GM23338 (cell line): ENCODE measurements at regions not wholly inside any gene's neighbourhood (a gene's known extent, or its start where the extent isn't known, plus 50 kb on each side); places are given as distances from the start of the nearest gene placed in this dataset.

Experiments used
- ATAC-seq: fragments of 200-7000 bp; cut with Tn5 transposase; 3 replicates; pipeline ENCODE4 v1.9.1; 2020
- DNase-seq: peaks from one replicate; pipeline ENCODE4 v3.0.0-alpha.2; 2015; ENCODE audit warnings: low spot score
- H2AFZ ChIP-seq: fragments of 200-600 bp; sonication (generic); 2 replicates; pipeline ENCODE4 v1.8.0; 2016; ENCODE audit warnings: antibody characterized with exemption, mild to moderate bottlenecking, moderate library complexity
- H3F3A ChIP-seq: fragments of 200-600 bp; sonication (generic); replicated peaks from 2 replicates; pipeline ENCODE4 v1.8.0; 2017; ENCODE audit warnings: antibody characterized with exemption, mixed run types, low read depth
- H3K27ac ChIP-seq: fragments of 200-600 bp; sonication (generic); 2 replicates; pipeline ENCODE4 v1.6.1; 2016; ENCODE audit warnings: low read depth
- H3K27me3 ChIP-seq: fragments of 200-600 bp; sonication (generic); 2 replicates; pipeline ENCODE4 v1.8.0; 2016; ENCODE audit warnings: mild to moderate bottlenecking, mixed run types, moderate library complexity; ENCODE audit not compliant: insufficient read depth
- H3K36me3 ChIP-seq: fragments of 200-600 bp; sonication (generic); 2 replicates; pipeline ENCODE4 v1.8.0; 2016; ENCODE audit warnings: mild to moderate bottlenecking; ENCODE audit not compliant: insufficient read depth
- H3K4me1 ChIP-seq: fragments of 200-600 bp; sonication (generic); 2 replicates; pipeline ENCODE4 v1.8.0; 2016; ENCODE audit warnings: mild to moderate bottlenecking, moderate library complexity; ENCODE audit not compliant: insufficient read depth
- H3K4me2 ChIP-seq: fragments of 200-600 bp; sonication (generic); 2 replicates; pipeline ENCODE4 v1.7.1; 2017; ENCODE audit warnings: mixed run types
- H3K4me3 ChIP-seq: fragments of 200-600 bp; sonication (generic); 2 replicates; pipeline ENCODE4 v1.6.1; 2016; ENCODE audit warnings: mixed run types
- H3K79me2 ChIP-seq: fragments of 200-600 bp; sonication (generic); replicated peaks from 2 replicates; pipeline ENCODE4 v1.8.0; 2017; ENCODE audit warnings: mild to moderate bottlenecking; ENCODE audit not compliant: insufficient read depth
- H3K9me2 ChIP-seq: fragments of 200-600 bp; sonication (generic); 2 replicates; pipeline ENCODE4 v1.8.0; 2017; ENCODE audit not compliant: insufficient read depth
- H4K20me1 ChIP-seq: fragments of 200-600 bp; sonication (generic); replicated peaks from 2 replicates; pipeline ENCODE4 v1.8.0; 2017; ENCODE audit warnings: mild to moderate bottlenecking; ENCODE audit not compliant: insufficient read depth
- H3K27ac Mint-ChIP-seq: 2 replicates; pipeline ENCODE4 v1.8.0; 2020; ENCODE audit warnings: inconsistent platforms, mild to moderate bottlenecking, moderate library complexity, mixed read lengths
- H3K27me3 Mint-ChIP-seq: 3 replicates; pipeline ENCODE4 v1.8.0; 2022; ENCODE audit warnings: low read depth, mild to moderate bottlenecking, moderate library complexity, mixed read lengths, inconsistent platforms; ENCODE audit not compliant: insufficient read depth, poor library complexity
- H3K36me3 Mint-ChIP-seq: 3 replicates; pipeline ENCODE4 v1.8.0; 2021; ENCODE audit warnings: low read depth, mild to moderate bottlenecking, inconsistent platforms, moderate library complexity, mixed read lengths
- H3K4me1 Mint-ChIP-seq: 3 replicates; pipeline ENCODE4 v1.8.0; 2020; ENCODE audit warnings: mild to moderate bottlenecking, inconsistent platforms, mixed read lengths
- H3K4me3 Mint-ChIP-seq: 3 replicates; pipeline ENCODE4 v1.8.0; 2021; ENCODE audit warnings: moderate library complexity, mild to moderate bottlenecking, inconsistent platforms, mixed read lengths
- H3K9me3 Mint-ChIP-seq: 3 replicates; pipeline ENCODE4 v1.8.0; 2020; ENCODE audit warnings: moderate library complexity, mild to moderate bottlenecking, inconsistent platforms, mixed read lengths
- CREB1 ChIP-seq: fragments of 250-450 bp; sonication (Bioruptor Pico); IDR thresholded peaks from 2 replicates; pipeline ENCODE4 v1.5.0; 2020; ENCODE audit warnings: low read depth, mild to moderate bottlenecking, moderate library complexity
- EZH2 ChIP-seq: fragments of 200-600 bp; sonication (generic); IDR thresholded peaks from one replicate; pipeline ENCODE4 v1.8.0; 2017; ENCODE audit warnings: antibody characterized with exemption, mild to moderate bottlenecking, low read depth; ENCODE audit not compliant: unreplicated experiment
- EZH2phosphoT487 ChIP-seq: fragments of 200-600 bp; sonication (generic); IDR thresholded peaks from one replicate; pipeline ENCODE4 v1.8.1; 2018; ENCODE audit warnings: antibody characterized with exemption; ENCODE audit not compliant: unreplicated experiment
- JUNB ChIP-seq: IDR thresholded peaks from one replicate; pipeline ENCODE4 v1.6.1; 2016; ENCODE audit warnings: antibody characterized with exemption; ENCODE audit not compliant: unreplicated experiment
- NANOG ChIP-seq: IDR thresholded peaks from 2 replicates; pipeline ENCODE4 v1.6.1; 2016; ENCODE audit warnings: antibody characterized with exemption, borderline replicate concordance
- POLR2AphosphoS5 ChIP-seq: IDR thresholded peaks from 2 replicates; pipeline ENCODE4 v1.6.1; 2016; ENCODE audit warnings: antibody characterized with exemption, low read depth
- ZNF331 ChIP-seq: fragments of 250-450 bp; sonication (Bioruptor Pico); IDR thresholded peaks from 2 replicates; pipeline ENCODE4 v1.5.0; 2020; ENCODE audit warnings: low read depth, mild to moderate bottlenecking, moderate library complexity
- TF ChIP-seq, protein P1 (sequence below): IDR thresholded peaks from 2 replicates; pipeline ENCODE4 v1.6.1; 2016; ENCODE audit warnings: antibody characterized with exemption
- TF ChIP-seq, protein P2 (sequence below): fragments of 250-450 bp; sonication (Bioruptor Pico); IDR thresholded peaks from 2 replicates; pipeline ENCODE4 v1.5.0; 2020; ENCODE audit warnings: mild to moderate bottlenecking, moderate library complexity
- TF ChIP-seq, protein P3 (sequence below): IDR thresholded peaks from one replicate; pipeline ENCODE4 v1.6.1; 2018; ENCODE audit warnings: antibody characterized with exemption; ENCODE audit not compliant: unreplicated experiment
- TF ChIP-seq, protein P4 (sequence below), 2 experiments: fragments of 200-600 bp in 1 of 2; sonication (generic) in 1 of 2; conservative IDR thresholded peaks; 2 replicates each; pipeline versions ENCODE4 v1.5.1 to v1.6.1; 2016 to 2017; ENCODE audit warnings: antibody characterized with exemption in 2 of 2, low read depth in 2 of 2, mild to moderate bottlenecking in 2 of 2, moderate library complexity in 1 of 2

GRCh38 chr13:56039992-56040391, 1100.7 kb upstream of the PRR20A start:
- no peaks in the 10 kb centered on the region for H3K4me1 ChIP-seq
- H3K4me3 ChIP-seq, result no peak overlapping the region
- H3K9me2 ChIP-seq, result no peaks in the 10 kb centered on the region
- H3K79me2 ChIP-seq, result no peaks in the 10 kb centered on the region
- H3K36me3 Mint-ChIP-seq, result peaks cover 31% of the 10 kb centered on the region
- H2AFZ ChIP-seq, result no peak overlapping the region
- DNase-seq (no peak), ATAC-seq (no peak)
- H3K27ac ChIP-seq, result no peak overlapping the region
- no peak overlapping the region for H3K4me3 Mint-ChIP-seq
- H3K27me3 Mint-ChIP-seq, result peaks cover 1% of the 10 kb centered on the region
- no peaks in the 10 kb centered on the region; the same call in 2 of the 3 replicates for H3K4me1 Mint-ChIP-seq
- no peaks in the 10 kb centered on the region for H3K36me3 ChIP-seq
- H3K4me2 ChIP-seq, result no peak overlapping the region
- TF ChIP-seq, protein P1, sequence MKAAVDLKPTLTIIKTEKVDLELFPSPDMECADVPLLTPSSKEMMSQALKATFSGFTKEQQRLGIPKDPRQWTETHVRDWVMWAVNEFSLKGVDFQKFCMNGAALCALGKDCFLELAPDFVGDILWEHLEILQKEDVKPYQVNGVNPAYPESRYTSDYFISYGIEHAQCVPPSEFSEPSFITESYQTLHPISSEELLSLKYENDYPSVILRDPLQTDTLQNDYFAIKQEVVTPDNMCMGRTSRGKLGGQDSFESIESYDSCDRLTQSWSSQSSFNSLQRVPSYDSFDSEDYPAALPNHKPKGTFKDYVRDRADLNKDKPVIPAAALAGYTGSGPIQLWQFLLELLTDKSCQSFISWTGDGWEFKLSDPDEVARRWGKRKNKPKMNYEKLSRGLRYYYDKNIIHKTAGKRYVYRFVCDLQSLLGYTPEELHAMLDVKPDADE, result no peak
- no peak for TF ChIP-seq EZH2
- no peak for TF ChIP-seq POLR2AphosphoS5
- no peak for TF ChIP-seq EZH2phosphoT487
- TF ChIP-seq, protein P2, sequence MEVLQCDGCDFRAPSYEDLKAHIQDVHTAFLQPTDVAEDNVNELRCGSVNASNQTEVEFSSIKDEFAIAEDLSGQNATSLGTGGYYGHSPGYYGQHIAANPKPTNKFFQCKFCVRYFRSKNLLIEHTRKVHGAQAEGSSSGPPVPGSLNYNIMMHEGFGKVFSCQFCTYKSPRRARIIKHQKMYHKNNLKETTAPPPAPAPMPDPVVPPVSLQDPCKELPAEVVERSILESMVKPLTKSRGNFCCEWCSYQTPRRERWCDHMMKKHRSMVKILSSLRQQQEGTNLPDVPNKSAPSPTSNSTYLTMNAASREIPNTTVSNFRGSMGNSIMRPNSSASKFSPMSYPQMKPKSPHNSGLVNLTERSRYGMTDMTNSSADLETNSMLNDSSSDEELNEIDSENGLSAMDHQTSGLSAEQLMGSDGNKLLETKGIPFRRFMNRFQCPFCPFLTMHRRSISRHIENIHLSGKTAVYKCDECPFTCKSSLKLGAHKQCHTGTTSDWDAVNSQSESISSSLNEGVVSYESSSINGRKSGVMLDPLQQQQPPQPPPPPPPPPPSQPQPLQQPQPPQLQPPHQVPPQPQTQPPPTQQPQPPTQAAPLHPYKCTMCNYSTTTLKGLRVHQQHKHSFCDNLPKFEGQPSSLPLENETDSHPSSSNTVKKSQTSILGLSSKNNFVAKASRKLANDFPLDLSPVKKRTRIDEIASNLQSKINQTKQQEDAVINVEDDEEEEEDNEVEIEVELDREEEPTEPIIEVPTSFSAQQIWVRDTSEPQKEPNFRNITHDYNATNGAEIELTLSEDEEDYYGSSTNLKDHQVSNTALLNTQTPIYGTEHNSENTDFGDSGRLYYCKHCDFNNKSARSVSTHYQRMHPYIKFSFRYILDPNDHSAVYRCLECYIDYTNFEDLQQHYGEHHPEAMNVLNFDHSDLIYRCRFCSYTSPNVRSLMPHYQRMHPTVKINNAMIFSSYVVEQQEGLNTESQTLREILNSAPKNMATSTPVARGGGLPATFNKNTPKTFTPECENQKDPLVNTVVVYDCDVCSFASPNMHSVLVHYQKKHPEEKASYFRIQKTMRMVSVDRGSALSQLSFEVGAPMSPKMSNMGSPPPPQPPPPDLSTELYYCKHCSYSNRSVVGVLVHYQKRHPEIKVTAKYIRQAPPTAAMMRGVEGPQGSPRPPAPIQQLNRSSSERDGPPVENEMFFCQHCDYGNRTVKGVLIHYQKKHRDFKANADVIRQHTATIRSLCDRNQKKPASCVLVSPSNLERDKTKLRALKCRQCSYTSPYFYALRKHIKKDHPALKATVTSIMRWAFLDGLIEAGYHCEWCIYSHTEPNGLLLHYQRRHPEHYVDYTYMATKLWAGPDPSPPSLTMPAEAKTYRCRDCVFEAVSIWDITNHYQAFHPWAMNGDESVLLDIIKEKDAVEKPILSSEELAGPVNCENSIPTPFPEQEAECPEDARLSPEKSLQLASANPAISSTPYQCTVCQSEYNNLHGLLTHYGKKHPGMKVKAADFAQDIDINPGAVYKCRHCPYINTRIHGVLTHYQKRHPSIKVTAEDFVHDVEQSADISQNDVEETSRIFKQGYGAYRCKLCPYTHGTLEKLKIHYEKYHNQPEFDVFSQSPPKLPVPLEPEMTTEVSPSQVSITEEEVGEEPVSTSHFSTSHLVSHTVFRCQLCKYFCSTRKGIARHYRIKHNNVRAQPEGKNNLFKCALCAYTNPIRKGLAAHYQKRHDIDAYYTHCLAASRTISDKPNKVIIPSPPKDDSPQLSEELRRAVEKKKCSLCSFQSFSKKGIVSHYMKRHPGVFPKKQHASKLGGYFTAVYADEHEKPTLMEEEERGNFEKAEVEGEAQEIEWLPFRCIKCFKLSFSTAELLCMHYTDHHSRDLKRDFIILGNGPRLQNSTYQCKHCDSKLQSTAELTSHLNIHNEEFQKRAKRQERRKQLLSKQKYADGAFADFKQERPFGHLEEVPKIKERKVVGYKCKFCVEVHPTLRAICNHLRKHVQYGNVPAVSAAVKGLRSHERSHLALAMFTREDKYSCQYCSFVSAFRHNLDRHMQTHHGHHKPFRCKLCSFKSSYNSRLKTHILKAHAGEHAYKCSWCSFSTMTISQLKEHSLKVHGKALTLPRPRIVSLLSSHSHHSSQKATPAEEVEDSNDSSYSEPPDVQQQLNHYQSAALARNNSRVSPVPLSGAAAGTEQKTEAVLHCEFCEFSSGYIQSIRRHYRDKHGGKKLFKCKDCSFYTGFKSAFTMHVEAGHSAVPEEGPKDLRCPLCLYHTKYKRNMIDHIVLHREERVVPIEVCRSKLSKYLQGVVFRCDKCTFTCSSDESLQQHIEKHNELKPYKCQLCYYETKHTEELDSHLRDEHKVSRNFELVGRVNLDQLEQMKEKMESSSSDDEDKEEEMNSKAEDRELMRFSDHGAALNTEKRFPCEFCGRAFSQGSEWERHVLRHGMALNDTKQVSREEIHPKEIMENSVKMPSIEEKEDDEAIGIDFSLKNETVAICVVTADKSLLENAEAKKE, result no peak
- no peak for TF ChIP-seq NANOG
- TF ChIP-seq, protein P3, sequence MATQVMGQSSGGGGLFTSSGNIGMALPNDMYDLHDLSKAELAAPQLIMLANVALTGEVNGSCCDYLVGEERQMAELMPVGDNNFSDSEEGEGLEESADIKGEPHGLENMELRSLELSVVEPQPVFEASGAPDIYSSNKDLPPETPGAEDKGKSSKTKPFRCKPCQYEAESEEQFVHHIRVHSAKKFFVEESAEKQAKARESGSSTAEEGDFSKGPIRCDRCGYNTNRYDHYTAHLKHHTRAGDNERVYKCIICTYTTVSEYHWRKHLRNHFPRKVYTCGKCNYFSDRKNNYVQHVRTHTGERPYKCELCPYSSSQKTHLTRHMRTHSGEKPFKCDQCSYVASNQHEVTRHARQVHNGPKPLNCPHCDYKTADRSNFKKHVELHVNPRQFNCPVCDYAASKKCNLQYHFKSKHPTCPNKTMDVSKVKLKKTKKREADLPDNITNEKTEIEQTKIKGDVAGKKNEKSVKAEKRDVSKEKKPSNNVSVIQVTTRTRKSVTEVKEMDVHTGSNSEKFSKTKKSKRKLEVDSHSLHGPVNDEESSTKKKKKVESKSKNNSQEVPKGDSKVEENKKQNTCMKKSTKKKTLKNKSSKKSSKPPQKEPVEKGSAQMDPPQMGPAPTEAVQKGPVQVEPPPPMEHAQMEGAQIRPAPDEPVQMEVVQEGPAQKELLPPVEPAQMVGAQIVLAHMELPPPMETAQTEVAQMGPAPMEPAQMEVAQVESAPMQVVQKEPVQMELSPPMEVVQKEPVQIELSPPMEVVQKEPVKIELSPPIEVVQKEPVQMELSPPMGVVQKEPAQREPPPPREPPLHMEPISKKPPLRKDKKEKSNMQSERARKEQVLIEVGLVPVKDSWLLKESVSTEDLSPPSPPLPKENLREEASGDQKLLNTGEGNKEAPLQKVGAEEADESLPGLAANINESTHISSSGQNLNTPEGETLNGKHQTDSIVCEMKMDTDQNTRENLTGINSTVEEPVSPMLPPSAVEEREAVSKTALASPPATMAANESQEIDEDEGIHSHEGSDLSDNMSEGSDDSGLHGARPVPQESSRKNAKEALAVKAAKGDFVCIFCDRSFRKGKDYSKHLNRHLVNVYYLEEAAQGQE, result no peak
- TF ChIP-seq, protein P4, sequence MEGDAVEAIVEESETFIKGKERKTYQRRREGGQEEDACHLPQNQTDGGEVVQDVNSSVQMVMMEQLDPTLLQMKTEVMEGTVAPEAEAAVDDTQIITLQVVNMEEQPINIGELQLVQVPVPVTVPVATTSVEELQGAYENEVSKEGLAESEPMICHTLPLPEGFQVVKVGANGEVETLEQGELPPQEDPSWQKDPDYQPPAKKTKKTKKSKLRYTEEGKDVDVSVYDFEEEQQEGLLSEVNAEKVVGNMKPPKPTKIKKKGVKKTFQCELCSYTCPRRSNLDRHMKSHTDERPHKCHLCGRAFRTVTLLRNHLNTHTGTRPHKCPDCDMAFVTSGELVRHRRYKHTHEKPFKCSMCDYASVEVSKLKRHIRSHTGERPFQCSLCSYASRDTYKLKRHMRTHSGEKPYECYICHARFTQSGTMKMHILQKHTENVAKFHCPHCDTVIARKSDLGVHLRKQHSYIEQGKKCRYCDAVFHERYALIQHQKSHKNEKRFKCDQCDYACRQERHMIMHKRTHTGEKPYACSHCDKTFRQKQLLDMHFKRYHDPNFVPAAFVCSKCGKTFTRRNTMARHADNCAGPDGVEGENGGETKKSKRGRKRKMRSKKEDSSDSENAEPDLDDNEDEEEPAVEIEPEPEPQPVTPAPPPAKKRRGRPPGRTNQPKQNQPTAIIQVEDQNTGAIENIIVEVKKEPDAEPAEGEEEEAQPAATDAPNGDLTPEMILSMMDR (conservative IDR thresholded peaks at IDR 0.05; ENCODE audit: low read depth in 2 of 2), result no peak
- no peak for TF ChIP-seq ZNF331
- no peak for TF ChIP-seq JUNB
- no peak for TF ChIP-seq CREB1 (CRISPR knock-in tag)
- H3K9me3 Mint-ChIP-seq, result peaks cover 22% of the 10 kb centered on the region
- H4K20me1 ChIP-seq, result no peaks in the 10 kb centered on the region
- H3K27ac Mint-ChIP-seq, result no peak overlapping the region
- no peaks in the 10 kb centered on the region for H3F3A ChIP-seq
- no peaks in the 10 kb centered on the region for H3K27me3 ChIP-seq
